ENCODE measurements at regions not wholly inside any gene's neighbourhood (a gene's known extent, or its start where the extent isn't known, plus 50 kb on each side); places are given as distances from the start of the nearest gene placed in this dataset.

DNA sequence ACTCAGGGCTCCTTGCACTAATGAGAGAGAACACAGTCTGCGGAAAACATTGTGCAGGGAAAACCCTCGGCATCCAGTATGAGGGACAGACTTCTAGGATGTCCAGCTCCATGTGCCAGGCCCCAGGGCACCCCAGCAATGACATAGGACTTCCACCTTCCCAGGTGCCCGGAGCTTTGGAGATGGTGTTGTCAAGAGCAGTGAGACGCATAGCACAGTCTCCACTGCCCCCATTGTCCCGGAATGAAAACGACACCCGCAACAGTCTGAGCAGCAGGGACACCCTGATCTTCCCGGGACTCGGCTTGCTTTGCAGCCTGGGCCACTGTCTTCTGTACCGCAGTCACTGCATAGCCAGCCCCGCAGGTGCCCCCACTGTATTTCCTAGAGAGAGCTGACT lies 339.2 kb upstream of the ADARB2 start:
- DNase-seq, result no peak
- Histone ChIP-seq H3K27ac (no peak overlapping the region), H3K36me3 (no peaks in the 10 kb centered on the region), H3K4me1 (no peaks in the 10 kb centered on the region), H3K4me3 (no peak overlapping the region), H3K27me3 (no peaks in the 10 kb centered on the region), H3K9me3 (peaks cover 0 to 6% of the 10 kb centered on the region in 2 donors)
- in situ Hi-C loops (cut with MboI; ENCODE audit: low pct_ligation_motif_present in 1 of 4, low pct_unique_long_range_greater_than_20kb in 1 of 4, low sequenced_read_pairs in 3 of 4), result no loop called here
- TF ChIP-seq POLR2AphosphoS5 (IDR thresholded peaks at IDR 0.05), result no peak
- no peak for TF ChIP-seq EP300 (IDR thresholded peaks at IDR 0.05; ENCODE audit: low read depth)
- no peak for TF ChIP-seq POLR2A (IDR thresholded peaks at IDR 0.05)
- TF ChIP-seq, protein P1, sequence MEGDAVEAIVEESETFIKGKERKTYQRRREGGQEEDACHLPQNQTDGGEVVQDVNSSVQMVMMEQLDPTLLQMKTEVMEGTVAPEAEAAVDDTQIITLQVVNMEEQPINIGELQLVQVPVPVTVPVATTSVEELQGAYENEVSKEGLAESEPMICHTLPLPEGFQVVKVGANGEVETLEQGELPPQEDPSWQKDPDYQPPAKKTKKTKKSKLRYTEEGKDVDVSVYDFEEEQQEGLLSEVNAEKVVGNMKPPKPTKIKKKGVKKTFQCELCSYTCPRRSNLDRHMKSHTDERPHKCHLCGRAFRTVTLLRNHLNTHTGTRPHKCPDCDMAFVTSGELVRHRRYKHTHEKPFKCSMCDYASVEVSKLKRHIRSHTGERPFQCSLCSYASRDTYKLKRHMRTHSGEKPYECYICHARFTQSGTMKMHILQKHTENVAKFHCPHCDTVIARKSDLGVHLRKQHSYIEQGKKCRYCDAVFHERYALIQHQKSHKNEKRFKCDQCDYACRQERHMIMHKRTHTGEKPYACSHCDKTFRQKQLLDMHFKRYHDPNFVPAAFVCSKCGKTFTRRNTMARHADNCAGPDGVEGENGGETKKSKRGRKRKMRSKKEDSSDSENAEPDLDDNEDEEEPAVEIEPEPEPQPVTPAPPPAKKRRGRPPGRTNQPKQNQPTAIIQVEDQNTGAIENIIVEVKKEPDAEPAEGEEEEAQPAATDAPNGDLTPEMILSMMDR (IDR thresholded peaks at IDR 0.05), result no peak
- WGBS, 2 donors (ENCODE audit: low coverage in 1 of 2), result 88% methylated on average over 11 of the region's 11 CpGs; no CpG with 5 or more reads in 1 of the 2 donors
- intact Hi-C loops (cut with DNase I; ENCODE audit: low total_unique reads), result no loop called here

DNA sequence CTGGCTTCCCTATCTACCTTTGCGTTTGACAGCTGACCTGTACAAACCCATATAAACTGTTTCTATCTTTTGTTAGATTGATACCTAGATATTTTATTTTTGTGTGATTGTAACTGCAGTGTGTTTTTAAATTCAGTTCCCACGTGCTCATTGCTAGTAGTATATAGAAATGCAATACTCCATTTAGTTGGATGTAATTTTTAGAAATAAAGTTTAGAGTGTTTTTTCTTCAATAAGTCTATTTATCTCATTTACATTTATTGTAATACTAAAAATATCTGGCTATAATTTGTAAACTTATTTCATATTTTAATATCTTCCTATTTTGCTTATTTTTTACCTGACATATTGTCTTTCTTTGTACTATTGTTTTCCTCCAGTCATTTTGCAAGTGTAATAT lies 329.7 kb upstream of the ADARB2 start:
- DNase-seq, result no peak
- H3K4me3 ChIP-seq, result no peak overlapping the region
- intact Hi-C loops (cut with DNase I; ENCODE audit: low total_unique reads), result no loop called here
- H3K9me3 ChIP-seq, result peaks cover 0 to 4% of the 10 kb centered on the region in 2 donors
- no peaks in the 10 kb centered on the region for H3K36me3 ChIP-seq
- 54 to 68% methylated on average over 2 of the region's 2 CpGs for WGBS, 2 donors (ENCODE audit: low coverage in 1 of 2)
- TF ChIP-seq, protein P1 (IDR thresholded peaks at IDR 0.05), result no peak
- TF ChIP-seq EP300 (IDR thresholded peaks at IDR 0.05; ENCODE audit: low read depth), result no peak
- no peak for TF ChIP-seq POLR2AphosphoS5 (IDR thresholded peaks at IDR 0.05)
- TF ChIP-seq POLR2A (IDR thresholded peaks at IDR 0.05), result no peak
- in situ Hi-C loops (cut with MboI; ENCODE audit: low pct_ligation_motif_present in 1 of 4, low pct_unique_long_range_greater_than_20kb in 1 of 4, low sequenced_read_pairs in 3 of 4), result no loop called here
- no peaks in the 10 kb centered on the region for H3K4me1 ChIP-seq
- H3K27ac ChIP-seq, result no peak overlapping the region
- H3K27me3 ChIP-seq, result no peaks in the 10 kb centered on the region

DNA sequence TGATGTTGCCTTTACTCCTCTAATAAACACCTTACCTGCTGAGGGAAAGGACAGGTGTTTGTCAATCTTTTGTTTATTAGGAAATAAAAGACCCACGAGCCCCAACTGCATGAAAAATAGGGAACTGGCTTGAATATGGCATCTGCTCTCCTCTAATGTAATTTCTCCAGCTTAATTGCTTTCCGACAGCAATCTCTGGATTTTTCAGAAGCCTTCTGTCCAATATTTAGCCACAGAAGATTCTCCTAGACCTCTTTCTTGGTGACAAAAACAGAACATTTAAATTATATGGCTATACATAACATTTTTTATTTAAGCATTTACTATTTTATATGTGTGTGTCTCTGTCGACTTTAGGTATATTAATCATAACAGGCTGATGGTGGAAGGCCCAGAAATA lies 317.4 kb upstream of the ADARB2 start:
- H3K27me3 ChIP-seq, result no peaks in the 10 kb centered on the region
- H3K4me1 ChIP-seq, result no peaks in the 10 kb centered on the region
- 48 to 56% methylated on average over 3 of the region's 3 CpGs for WGBS, 2 donors (ENCODE audit: low coverage in 1 of 2)
- TF ChIP-seq POLR2A (IDR thresholded peaks at IDR 0.05) (no peak), POLR2AphosphoS5 (IDR thresholded peaks at IDR 0.05) (no peak), EP300 (IDR thresholded peaks at IDR 0.05; ENCODE audit: low read depth) (no peak)
- TF ChIP-seq, protein P1 (IDR thresholded peaks at IDR 0.05), result no peak
- no peak overlapping the region for H3K4me3 ChIP-seq
- H3K27ac ChIP-seq, result no peak overlapping the region
- intact Hi-C loops (cut with DNase I; ENCODE audit: low total_unique reads) (no loop called here), in situ Hi-C loops (cut with MboI; ENCODE audit: low pct_ligation_motif_present in 1 of 4, low pct_unique_long_range_greater_than_20kb in 1 of 4, low sequenced_read_pairs in 3 of 4) (no loop called here)
- no peaks in the 10 kb centered on the region for H3K36me3 ChIP-seq
- no peak for DNase-seq
- H3K9me3 ChIP-seq, result no peaks in the 10 kb centered on the region

DNA sequence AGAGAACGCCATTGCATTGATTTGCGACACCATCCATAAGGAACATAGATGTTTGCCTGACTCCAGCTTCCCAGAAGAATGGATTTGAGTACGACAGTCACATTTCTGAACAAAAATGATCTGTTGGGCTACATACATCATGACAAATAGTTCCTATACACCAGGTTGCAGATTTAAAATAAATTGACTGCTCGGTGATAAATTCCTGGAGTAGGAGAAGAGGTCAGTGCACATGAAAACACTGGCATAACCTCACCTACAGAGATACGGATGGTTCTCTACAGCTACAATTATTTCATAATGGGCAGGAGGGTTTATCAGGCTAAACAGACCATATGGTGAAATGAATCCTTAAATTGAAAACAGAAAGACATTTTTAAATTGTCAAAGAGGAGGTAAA lies 316.5 kb upstream of the ADARB2 start:
- no peaks in the 10 kb centered on the region for H3K9me3 ChIP-seq
- intact Hi-C loops (cut with DNase I; ENCODE audit: low total_unique reads) (no loop called here), in situ Hi-C loops (cut with MboI; ENCODE audit: low pct_ligation_motif_present in 1 of 4, low pct_unique_long_range_greater_than_20kb in 1 of 4, low sequenced_read_pairs in 3 of 4) (no loop called here)

More for the DNA sequence above, 316.5 kb upstream of the ADARB2 start:
- TF ChIP-seq, protein P1 (IDR thresholded peaks at IDR 0.05), result no peak
- TF ChIP-seq POLR2A (IDR thresholded peaks at IDR 0.05) (no peak), EP300 (IDR thresholded peaks at IDR 0.05; ENCODE audit: low read depth) (no peak), POLR2AphosphoS5 (IDR thresholded peaks at IDR 0.05) (no peak)
- H3K27ac ChIP-seq, result no peak overlapping the region
- H3K36me3 ChIP-seq, result no peaks in the 10 kb centered on the region
- 91 to 92% methylated on average over 5 of the region's 5 CpGs for WGBS, 2 donors (ENCODE audit: low coverage in 1 of 2)
- H3K27me3 ChIP-seq, result no peaks in the 10 kb centered on the region
- no peak for DNase-seq
- H3K4me3 ChIP-seq, result no peak overlapping the region
- no peaks in the 10 kb centered on the region for H3K4me1 ChIP-seq
